Astrocyte (in vitro differentiated cells and primary cell): ENCODE measurements at regions not wholly inside any gene's neighbourhood (a gene's known extent, or its start where the extent isn't known, plus 50 kb on each side); places are given as distances from the start of the nearest gene placed in this dataset.

Source experiments
- DNase-seq: peaks from one replicate; pipeline ENCODE4 v3.0.0-alpha.2; 2010; ENCODE audit warnings: low read depth
- FAIRE-seq: peaks from 2 replicates; lab custom pipeline; 2011; peaks lifted over from hg19 to GRCh38; lab: Jason Lieb, UNC
- H2AFZ ChIP-seq: 2 replicates; pipeline ENCODE4 v1.6.0; 2012; ENCODE audit warnings: low read depth, low read length, inconsistent platforms
- H3K27ac ChIP-seq: 2 replicates; pipeline ENCODE4 v1.5.1; 2011; ENCODE audit warnings: low read depth, low read length, inconsistent platforms
- H3K27me3 ChIP-seq: 2 replicates; pipeline ENCODE4 v1.6.0; 2011; ENCODE audit warnings: low read length, inconsistent platforms; ENCODE audit not compliant: insufficient read depth
- H3K36me3 ChIP-seq: 2 replicates; pipeline ENCODE4 v1.5.1; 2011; ENCODE audit warnings: low read length, inconsistent platforms; ENCODE audit not compliant: insufficient read depth
- H3K4me1 ChIP-seq: 2 replicates; pipeline ENCODE4 v1.5.1; 2011; ENCODE audit warnings: low read length, inconsistent platforms; ENCODE audit not compliant: insufficient read depth
- H3K4me2 ChIP-seq: 2 replicates; pipeline ENCODE4 v1.6.0; 2012; ENCODE audit warnings: low read length, inconsistent platforms
- H3K4me3 ChIP-seq: 2 replicates; pipeline ENCODE4 v1.5.1; 2011; ENCODE audit warnings: low read depth, mild to moderate bottlenecking, low read length, inconsistent platforms; ENCODE audit not compliant: insufficient read depth
- H3K79me2 ChIP-seq: 2 replicates; pipeline ENCODE4 v1.6.0; 2012; ENCODE audit warnings: mild to moderate bottlenecking, low read length, inconsistent platforms; ENCODE audit not compliant: insufficient read depth
- H3K9ac ChIP-seq: 2 replicates; pipeline ENCODE4 v1.6.0; 2012; ENCODE audit warnings: mild to moderate bottlenecking, low read length, inconsistent platforms
- H3K9me3 ChIP-seq: 2 replicates; pipeline ENCODE4 v1.5.1; 2012; ENCODE audit warnings: low read depth, mild to moderate bottlenecking, low read length, inconsistent platforms; ENCODE audit not compliant: insufficient read depth
- H4K20me1 ChIP-seq: 2 replicates; pipeline ENCODE4 v1.6.0; 2012; ENCODE audit warnings: low read length, inconsistent platforms; ENCODE audit not compliant: insufficient read depth
- H3K27ac Mint-ChIP-seq: one replicate; pipeline ENCODE4 v1.8.0; 2021; ENCODE audit warnings: mild to moderate bottlenecking, mixed read lengths; ENCODE audit not compliant: unreplicated experiment
- H3K27me3 Mint-ChIP-seq: one replicate; pipeline ENCODE4 v1.8.0; 2021; ENCODE audit warnings: low read depth, mixed read lengths; ENCODE audit not compliant: unreplicated experiment
- H3K36me3 Mint-ChIP-seq: one replicate; pipeline ENCODE4 v1.8.0; 2021; ENCODE audit warnings: low read depth, mixed read lengths; ENCODE audit not compliant: unreplicated experiment
- H3K4me1 Mint-ChIP-seq: one replicate; pipeline ENCODE4 v1.8.0; 2021; ENCODE audit warnings: low read depth, mixed read lengths; ENCODE audit not compliant: unreplicated experiment
- H3K4me3 Mint-ChIP-seq: one replicate; pipeline ENCODE4 v1.8.0; 2021; ENCODE audit warnings: mild to moderate bottlenecking, moderate library complexity, mixed read lengths; ENCODE audit not compliant: unreplicated experiment
- H3K9me3 Mint-ChIP-seq: one replicate; pipeline ENCODE4 v1.8.0; 2021; ENCODE audit warnings: mild to moderate bottlenecking, mixed read lengths; ENCODE audit not compliant: unreplicated experiment
- CTCF ChIP-seq: IDR thresholded peaks from 2 replicates; pipeline ENCODE4 v1.5.1; 2011; ENCODE audit warnings: low read depth, mild to moderate bottlenecking, inconsistent platforms, low read length, moderate library complexity; ENCODE audit not compliant: insufficient read depth
- EZH2 ChIP-seq: IDR thresholded peaks from 2 replicates; pipeline ENCODE4 v1.6.1; 2012; ENCODE audit warnings: mild to moderate bottlenecking, low read length, inconsistent platforms; ENCODE audit not compliant: insufficient read depth

GRCh38 chr2:126786765-126787164 lies 111.9 kb upstream of the TEX51 start:
- Histone ChIP-seq H3K4me2 (no peak overlapping the region), H3K79me2 (no peaks in the 10 kb centered on the region), H3K9me3 (no peaks in the 10 kb centered on the region), H3K36me3 (no peaks in the 10 kb centered on the region), H2AFZ (no peak overlapping the region), H3K4me1 (no peaks in the 10 kb centered on the region), H4K20me1 (no peaks in the 10 kb centered on the region), H3K4me3 (no peak overlapping the region), H3K27me3 (no peaks in the 10 kb centered on the region), H3K27ac (no peak overlapping the region), H3K9ac (no peak overlapping the region)
- Mint-ChIP-seq H3K4me3 (no peak overlapping the region), H3K27ac (no peak overlapping the region), H3K36me3 (no peaks in the 10 kb centered on the region), H3K27me3 (peaks cover 47% of the 10 kb centered on the region), H3K4me1 (no peaks in the 10 kb centered on the region), H3K9me3 (no peaks in the 10 kb centered on the region)
- DNase-seq (no peak), FAIRE-seq (no peak)
- no peak for TF ChIP-seq EZH2
- TF ChIP-seq CTCF, result no peak

GRCh38 chr2:126787289-126787688 lies 111.4 kb upstream of the TEX51 start:
- no peak overlapping the region for H3K4me2 ChIP-seq
- no peak overlapping the region for H3K27ac ChIP-seq
- TF ChIP-seq CTCF (no peak), EZH2 (no peak)
- Mint-ChIP-seq H3K27ac (no peak overlapping the region), H3K4me1 (no peaks in the 10 kb centered on the region), H3K36me3 (no peaks in the 10 kb centered on the region), H3K4me3 (no peak overlapping the region), H3K27me3 (peaks cover 44% of the 10 kb centered on the region), H3K9me3 (no peaks in the 10 kb centered on the region)
- no peak overlapping the region for H2AFZ ChIP-seq
- no peak overlapping the region for H3K4me3 ChIP-seq
- FAIRE-seq, result no peak
- no peaks in the 10 kb centered on the region for H3K79me2 ChIP-seq
- no peaks in the 10 kb centered on the region for H3K36me3 ChIP-seq
- no peaks in the 10 kb centered on the region for H3K27me3 ChIP-seq
- H3K9me3 ChIP-seq, result no peaks in the 10 kb centered on the region
- no peak overlapping the region for H3K9ac ChIP-seq
- DNase-seq, result no peak
- H3K4me1 ChIP-seq, result no peaks in the 10 kb centered on the region
- H4K20me1 ChIP-seq, result no peaks in the 10 kb centered on the region

- H3K4me1 ChIP-seq, result no peaks in the 10 kb centered on the region
Observed at GRCh38 chr2:126788113-126788512, 110.6 kb upstream of the TEX51 start.

More at GRCh38 chr2:126788113-126788512, 110.6 kb upstream of the TEX51 start:
- H2AFZ ChIP-seq, result no peak overlapping the region
- no peaks in the 10 kb centered on the region for H3K79me2 ChIP-seq
- FAIRE-seq (no peak), DNase-seq (no peak)
- TF ChIP-seq CTCF, result no peak
- no peak for TF ChIP-seq EZH2
- no peak overlapping the region for H3K27ac Mint-ChIP-seq
- no peak overlapping the region for H3K27ac ChIP-seq
- no peaks in the 10 kb centered on the region for H3K36me3 ChIP-seq
- no peaks in the 10 kb centered on the region for H3K9me3 Mint-ChIP-seq
- no peak overlapping the region for H3K4me3 Mint-ChIP-seq
- H3K9ac ChIP-seq, result no peak overlapping the region
- H3K27me3 ChIP-seq, result no peaks in the 10 kb centered on the region
- no peaks in the 10 kb centered on the region for H3K9me3 ChIP-seq
- H3K4me3 ChIP-seq, result no peak overlapping the region
- H3K4me1 Mint-ChIP-seq, result no peaks in the 10 kb centered on the region
- no peak overlapping the region for H3K4me2 ChIP-seq
- H4K20me1 ChIP-seq, result no peaks in the 10 kb centered on the region
- H3K27me3 Mint-ChIP-seq, result peaks cover 43% of the 10 kb centered on the region
- H3K36me3 Mint-ChIP-seq, result no peaks in the 10 kb centered on the region
